H1 (cell line): ENCODE measurements at regions not wholly inside any gene's neighbourhood (a gene's known extent, or its start where the extent isn't known, plus 50 kb on each side); places are given as distances from the start of the nearest gene placed in this dataset.

ENCODE experiments used
- CEBPB ChIP-seq: IDR thresholded peaks from 2 replicates; pipeline ENCODE4 v1.6.1; 2012; ENCODE audit warnings: low read depth, low read length
- CTCF ChIP-seq, 3 experiments: IDR thresholded peaks; 1 replicate in 2 of 3; 2 replicates in 1 of 3; pipeline versions ENCODE4 v1.5.1 to v1.6.1; 2011; ENCODE audit warnings: low read length in 3 of 3, mild to moderate bottlenecking in 3 of 3, inconsistent platforms in 2 of 3, low read depth in 1 of 3, moderate library complexity in 1 of 3; ENCODE audit not compliant: insufficient read depth in 1 of 3; ENCODE audit errors: control extremely low read depth in 1 of 3
- USF2 ChIP-seq: IDR thresholded peaks from 2 replicates; pipeline ENCODE4 v1.6.1; 2011; ENCODE audit warnings: low read length, improper control_type of control experiment
- YY1 ChIP-seq: IDR thresholded peaks from 2 replicates; pipeline ENCODE4 v1.6.1; 2011; ENCODE audit warnings: low read depth, mild to moderate bottlenecking, low read length

- TF ChIP-seq CTCF (IDR thresholded peaks at IDR 0.05; ENCODE audit: control extremely low read depth in 1 of 3, insufficient read depth in 1 of 3, low read depth in 1 of 3, low read length in 3 of 3) (no peak), USF2 (no peak), YY1 (no peak), CEBPB (no peak)
Observed at GRCh38 chr9:1415146-1415545, 365.0 kb downstream of the DMRT2 start.
